HL-60 (cell line): ENCODE measurements at regions not wholly inside any gene's neighbourhood (a gene's known extent, or its start where the extent isn't known, plus 50 kb on each side); places are given as distances from the start of the nearest gene placed in this dataset.

Experiments used
- CTCF ChIP-seq: IDR thresholded peaks from one replicate; pipeline ENCODE4 v1.5.1; 2011; ENCODE audit warnings: low read length, control low read depth, inconsistent platforms; ENCODE audit not compliant: insufficient read depth
- GABPA ChIP-seq: IDR thresholded peaks from 2 replicates; pipeline ENCODE4 v1.6.1; 2012; ENCODE audit warnings: low read depth
- POLR2AphosphoS5 ChIP-seq: IDR thresholded peaks from 2 replicates; pipeline ENCODE4 v1.6.1; 2012; ENCODE audit warnings: low read depth
- TF ChIP-seq, protein P1 (sequence below): IDR thresholded peaks from 2 replicates; pipeline ENCODE4 v1.6.1; 2012; ENCODE audit warnings: low read depth; ENCODE audit not compliant: insufficient replicate concordance

DNA sequence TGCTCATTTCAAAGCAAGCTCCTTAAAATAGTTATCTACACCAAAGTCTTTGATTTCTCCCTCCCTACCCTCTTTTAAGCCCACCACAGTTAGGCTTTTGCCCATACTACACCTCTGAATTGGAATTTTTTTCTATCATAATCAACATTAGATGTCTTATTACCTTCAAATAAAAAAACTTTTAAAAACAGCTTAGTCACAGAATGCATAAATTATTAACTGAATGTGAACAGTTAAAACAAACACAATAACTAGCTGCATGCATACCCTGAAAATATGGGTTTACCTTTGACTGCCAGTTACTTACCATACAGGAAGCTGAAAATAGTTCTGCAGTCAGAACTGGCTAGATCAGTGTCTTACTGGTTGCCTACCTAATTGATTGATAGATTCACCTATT lies 210.9 kb downstream of the TGFB2 start:
- TF ChIP-seq CTCF (no peak), POLR2AphosphoS5 (no peak), GABPA (no peak)
- TF ChIP-seq, protein P1, sequence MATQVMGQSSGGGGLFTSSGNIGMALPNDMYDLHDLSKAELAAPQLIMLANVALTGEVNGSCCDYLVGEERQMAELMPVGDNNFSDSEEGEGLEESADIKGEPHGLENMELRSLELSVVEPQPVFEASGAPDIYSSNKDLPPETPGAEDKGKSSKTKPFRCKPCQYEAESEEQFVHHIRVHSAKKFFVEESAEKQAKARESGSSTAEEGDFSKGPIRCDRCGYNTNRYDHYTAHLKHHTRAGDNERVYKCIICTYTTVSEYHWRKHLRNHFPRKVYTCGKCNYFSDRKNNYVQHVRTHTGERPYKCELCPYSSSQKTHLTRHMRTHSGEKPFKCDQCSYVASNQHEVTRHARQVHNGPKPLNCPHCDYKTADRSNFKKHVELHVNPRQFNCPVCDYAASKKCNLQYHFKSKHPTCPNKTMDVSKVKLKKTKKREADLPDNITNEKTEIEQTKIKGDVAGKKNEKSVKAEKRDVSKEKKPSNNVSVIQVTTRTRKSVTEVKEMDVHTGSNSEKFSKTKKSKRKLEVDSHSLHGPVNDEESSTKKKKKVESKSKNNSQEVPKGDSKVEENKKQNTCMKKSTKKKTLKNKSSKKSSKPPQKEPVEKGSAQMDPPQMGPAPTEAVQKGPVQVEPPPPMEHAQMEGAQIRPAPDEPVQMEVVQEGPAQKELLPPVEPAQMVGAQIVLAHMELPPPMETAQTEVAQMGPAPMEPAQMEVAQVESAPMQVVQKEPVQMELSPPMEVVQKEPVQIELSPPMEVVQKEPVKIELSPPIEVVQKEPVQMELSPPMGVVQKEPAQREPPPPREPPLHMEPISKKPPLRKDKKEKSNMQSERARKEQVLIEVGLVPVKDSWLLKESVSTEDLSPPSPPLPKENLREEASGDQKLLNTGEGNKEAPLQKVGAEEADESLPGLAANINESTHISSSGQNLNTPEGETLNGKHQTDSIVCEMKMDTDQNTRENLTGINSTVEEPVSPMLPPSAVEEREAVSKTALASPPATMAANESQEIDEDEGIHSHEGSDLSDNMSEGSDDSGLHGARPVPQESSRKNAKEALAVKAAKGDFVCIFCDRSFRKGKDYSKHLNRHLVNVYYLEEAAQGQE = no peak
